Hematopoietic multipotent progenitor cell (in vitro differentiated cells): ENCODE measurements at regions not wholly inside any gene's neighbourhood (a gene's known extent, or its start where the extent isn't known, plus 50 kb on each side); places are given as distances from the start of the nearest gene placed in this dataset.
"Not testable (repeated sequence)": the region's sequence is repeated elsewhere in the genome, so short reads cannot be mapped to it uniquely, and the experiment has no call there.

Experiments used
- DNase-seq, 3 donors: peaks; one replicate each; pipeline ENCODE4 v3.0.0-alpha.2; 2011 to 2015; ENCODE audit warnings: low read depth in 2 of 3, low spot score in 2 of 3

GRCh38 chr4:131347816-131348215 lies 1801.3 kb upstream of the PCDH10 start:
- no peak for DNase-seq

- no peak for DNase-seq
Observed at GRCh38 chr4:131348263-131348662, 1800.8 kb upstream of the PCDH10 start.

- DNase-seq = not testable (repeated sequence)
Observed at GRCh38 chr4:131352371-131352770, 1796.7 kb upstream of the PCDH10 start.

- DNase-seq = no peak
Observed at GRCh38 chr4:131366714-131367113, 1782.4 kb upstream of the PCDH10 start.

GRCh38 chr4:131367441-131367840 lies 1781.7 kb upstream of the PCDH10 start:
- DNase-seq = no peak

GRCh38 chr4:131370846-131371245 lies 1778.2 kb upstream of the PCDH10 start:
- no peak for DNase-seq

- DNase-seq = no peak
Observed at GRCh38 chr4:131381055-131381454, 1768.0 kb upstream of the PCDH10 start.

GRCh38 chr4:131382839-131383238 lies 1766.3 kb upstream of the PCDH10 start:
- DNase-seq = no peak

GRCh38 chr4:131388277-131388676 lies 1760.8 kb upstream of the PCDH10 start:
- no peak for DNase-seq

- no peak for DNase-seq
Observed at GRCh38 chr4:131408102-131408501, 1741.0 kb upstream of the PCDH10 start.

GRCh38 chr4:131411393-131411792 lies 1737.7 kb upstream of the PCDH10 start:
- DNase-seq = no peak

GRCh38 chr4:131419147-131419546 lies 1729.9 kb upstream of the PCDH10 start:
- no peak for DNase-seq

GRCh38 chr4:131426023-131426758 lies 1722.9 kb upstream of the PCDH10 start:
- no peak for DNase-seq

- no peak for DNase-seq
Observed at GRCh38 chr4:131427000-131427399, 1722.1 kb upstream of the PCDH10 start.

GRCh38 chr4:131430302-131430701 lies 1718.8 kb upstream of the PCDH10 start:
- no peak for DNase-seq

- DNase-seq = no peak
Observed at GRCh38 chr4:131441004-131441688, 1707.9 kb upstream of the PCDH10 start.

GRCh38 chr4:131447883-131448282 lies 1701.2 kb upstream of the PCDH10 start:
- DNase-seq = no peak

GRCh38 chr4:131450572-131451209 lies 1698.4 kb upstream of the PCDH10 start:
- no peak for DNase-seq

GRCh38 chr4:131459430-131460101 lies 1689.5 kb upstream of the PCDH10 start:
- DNase-seq = no peak

- no peak for DNase-seq
Observed at GRCh38 chr4:131470360-131470759, 1678.7 kb upstream of the PCDH10 start.

- DNase-seq = no peak
Observed at GRCh38 chr4:131488772-131489171, 1660.3 kb upstream of the PCDH10 start.
